ENCODE measurements at regions not wholly inside any gene's neighbourhood (a gene's known extent, or its start where the extent isn't known, plus 50 kb on each side); places are given as distances from the start of the nearest gene placed in this dataset.
"Not testable (repeated sequence)": the region's sequence is repeated elsewhere in the genome, so short reads cannot be mapped to it uniquely, and the experiment has no call there.

GRCh38 chr6:14466278-14466677 is 348.7 kb downstream of the CD83 start:
- H3K4me3 Mint-ChIP-seq = no peak overlapping the region
- peaks cover 14 to 34% of the 10 kb centered on the region in 2 donors for H3K4me1 Mint-ChIP-seq
- peaks cover 0 to 25% (median 0%) of the 10 kb centered on the region in 3 donors for H3K36me3 Mint-ChIP-seq
- peaks cover 10 to 16% (median 15%) of the 10 kb centered on the region in 3 donors for H3K27me3 Mint-ChIP-seq (ENCODE audit: low read depth in 3 of 3)
- peaks cover 0 to 4% (median 2%) of the 10 kb centered on the region in 6 donors for H3K9me3 Mint-ChIP-seq
- no peak for DNase-seq
- H3K27ac Mint-ChIP-seq = no peak overlapping the region

DNA sequence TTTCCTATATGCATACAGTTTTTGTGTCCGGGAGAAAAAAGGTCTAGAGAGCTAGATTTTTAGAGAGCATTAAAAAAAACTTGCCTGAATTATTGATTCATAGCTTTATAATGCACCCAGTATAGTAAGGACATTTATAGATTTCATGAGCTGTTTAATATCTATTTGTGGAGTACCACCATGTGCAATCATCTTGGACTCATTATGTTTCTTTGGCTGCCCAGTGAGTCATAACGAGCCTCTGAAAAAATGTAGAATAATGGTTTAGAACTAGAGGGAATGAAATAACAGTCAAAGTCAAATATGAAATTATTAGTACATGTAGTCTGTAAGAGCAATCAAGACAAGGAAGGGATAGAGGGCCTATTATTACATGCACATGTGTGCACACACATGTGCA is 350.0 kb downstream of the CD83 start:
- Mint-ChIP-seq H3K27me3 (ENCODE audit: low read depth in 3 of 3) (peaks cover 9 to 16% (median 10%) of the 10 kb centered on the region in 3 donors), H3K9me3 (peaks cover 0 to 4% (median 2%) of the 10 kb centered on the region in 6 donors)

DNA sequence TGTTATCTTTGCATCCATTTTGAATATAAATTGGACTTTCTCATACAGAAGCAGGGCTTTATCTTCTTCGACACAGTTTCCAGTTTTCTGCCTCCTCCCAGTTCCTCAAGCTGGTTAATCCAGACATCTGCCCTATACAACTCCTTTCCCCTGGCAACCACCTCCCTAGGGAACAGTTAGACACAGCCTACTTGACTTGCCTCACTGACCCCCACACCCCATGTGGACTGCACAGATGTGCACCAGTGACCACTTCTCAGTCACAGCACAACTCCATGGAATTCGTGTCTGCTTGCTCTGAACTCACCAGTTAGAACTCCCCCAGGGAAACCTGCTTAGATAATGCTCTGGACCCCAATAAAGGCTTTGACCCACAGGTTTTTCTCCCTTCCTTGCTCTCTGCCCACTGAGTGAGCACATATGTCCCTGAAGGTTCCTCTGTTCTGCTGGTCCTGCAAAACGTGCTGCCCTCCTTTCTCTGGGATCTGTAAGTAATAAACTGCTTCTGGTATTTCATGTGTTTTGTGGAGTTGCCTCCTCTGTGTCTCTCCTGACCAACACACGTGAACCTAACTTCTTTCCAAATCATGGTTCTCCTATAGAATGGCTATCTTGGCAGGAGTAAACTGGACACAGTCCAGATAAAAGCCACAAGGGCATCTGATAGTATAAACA is 351.2 kb downstream of the CD83 start:
- H3K4me1 Mint-ChIP-seq = peaks cover 3 to 17% of the 10 kb centered on the region in 2 donors
- H3K4me3 Mint-ChIP-seq = no peak overlapping the region
- H3K27me3 Mint-ChIP-seq (ENCODE audit: low read depth in 3 of 3) = peaks cover 7 to 15% (median 8%) of the 10 kb centered on the region in 3 donors
- peaks cover 0 to 21% (median 0%) of the 10 kb centered on the region in 3 donors for H3K36me3 Mint-ChIP-seq
- H3K27ac Mint-ChIP-seq = no peak overlapping the region
- peaks cover 0 to 4% (median 2%) of the 10 kb centered on the region in 6 donors for H3K9me3 Mint-ChIP-seq
- no peak for DNase-seq

More for the DNA sequence above, 350.0 kb downstream of the CD83 start:
- Mint-ChIP-seq H3K4me3 (no peak overlapping the region), H3K27ac (no peak overlapping the region), H3K4me1 (peaks cover 12 to 27% of the 10 kb centered on the region in 2 donors), H3K36me3 (peaks cover 0 to 22% (median 0%) of the 10 kb centered on the region in 3 donors)
- DNase-seq = no peak

DNA sequence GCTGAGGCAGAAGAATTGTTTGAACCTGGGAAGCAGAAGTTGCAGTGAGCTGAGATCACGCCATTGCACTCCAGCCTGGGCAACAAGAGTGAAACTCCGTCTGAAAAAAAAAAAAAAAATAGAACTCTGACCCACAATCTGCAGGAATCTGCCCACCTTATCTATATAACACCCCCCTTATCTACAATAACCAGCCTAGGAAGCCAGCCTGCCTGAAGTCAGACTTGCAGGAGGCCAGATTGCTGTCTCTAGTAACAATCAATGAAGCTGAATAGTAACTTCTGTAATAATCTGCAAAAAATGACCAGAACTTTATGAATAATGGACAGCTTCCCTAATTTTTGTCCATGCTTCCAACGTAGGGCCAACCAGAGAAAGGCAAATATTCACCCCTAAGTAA is 352.5 kb downstream of the CD83 start:
- Mint-ChIP-seq H3K4me1 (peaks cover 0 to 4% of the 10 kb centered on the region in 2 donors), H3K36me3 (peaks cover 0 to 20% (median 0%) of the 10 kb centered on the region in 3 donors), H3K27me3 (ENCODE audit: low read depth in 3 of 3) (peaks cover 5 to 10% (median 7%) of the 10 kb centered on the region in 3 donors), H3K27ac (no peak overlapping the region), H3K4me3 (no peak overlapping the region), H3K9me3 (peaks cover 0 to 4% (median 2%) of the 10 kb centered on the region in 6 donors)
- no peak for DNase-seq

- H3K27ac Mint-ChIP-seq = no peak overlapping the region
- peaks cover 0 to 14% (median 0%) of the 10 kb centered on the region in 3 donors for H3K36me3 Mint-ChIP-seq
- H3K4me1 Mint-ChIP-seq = no peaks in the 10 kb centered on the region
- peaks cover 0 to 4% (median 0%) of the 10 kb centered on the region in 6 donors for H3K9me3 Mint-ChIP-seq
- no peak overlapping the region for H3K4me3 Mint-ChIP-seq
- peaks cover 3 to 10% (median 7%) of the 10 kb centered on the region in 3 donors for H3K27me3 Mint-ChIP-seq (ENCODE audit: low read depth in 3 of 3)
- no peak for DNase-seq
These were observed 353.1 kb downstream of the CD83 start for GRCh38 chr6:14470671-14471070.

DNA sequence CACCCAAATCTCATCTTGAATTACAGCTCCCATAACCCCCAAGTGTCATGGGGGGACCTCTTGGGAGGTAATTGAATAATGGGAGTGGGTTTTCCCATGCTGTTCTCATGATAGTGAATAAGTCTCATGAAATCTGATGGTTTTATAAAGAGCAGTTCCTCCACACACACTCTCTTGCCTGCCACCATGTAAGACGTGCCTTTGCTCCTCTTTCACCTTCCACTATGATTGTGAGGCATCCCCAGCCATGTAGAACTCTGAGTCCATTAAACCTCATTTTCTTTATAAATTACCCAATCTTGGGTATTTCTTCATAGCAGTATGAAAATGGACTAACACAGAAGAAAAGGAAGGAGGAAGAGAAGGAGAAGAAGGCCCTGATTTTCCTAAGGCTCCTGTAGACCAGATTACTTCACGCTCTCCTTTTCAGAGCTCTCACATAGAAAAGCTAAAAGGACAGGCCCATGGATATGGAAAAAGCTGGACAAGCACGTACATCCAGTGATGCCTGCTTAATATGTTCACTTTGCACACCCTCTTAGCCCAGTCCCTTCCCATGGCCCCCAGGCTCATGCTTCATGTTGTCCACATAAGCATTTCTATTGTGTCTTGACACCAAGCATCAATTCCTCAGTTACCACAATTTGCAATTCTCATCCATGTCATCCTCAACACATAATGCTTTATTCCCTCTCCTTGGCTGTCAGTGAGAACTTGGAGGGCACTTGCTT is 354.8 kb downstream of the CD83 start:
- H3K4me3 Mint-ChIP-seq = no peak overlapping the region
- H3K27ac Mint-ChIP-seq = no peak overlapping the region
- no peak for DNase-seq
- H3K27me3 Mint-ChIP-seq (ENCODE audit: low read depth in 3 of 3) = peaks cover 3 to 7% (median 6%) of the 10 kb centered on the region in 3 donors
- peaks cover 0 to 14% (median 0%) of the 10 kb centered on the region in 3 donors for H3K36me3 Mint-ChIP-seq
- peaks cover 0 to 4% (median 0%) of the 10 kb centered on the region in 6 donors for H3K9me3 Mint-ChIP-seq
- no peaks in the 10 kb centered on the region for H3K4me1 Mint-ChIP-seq

DNA sequence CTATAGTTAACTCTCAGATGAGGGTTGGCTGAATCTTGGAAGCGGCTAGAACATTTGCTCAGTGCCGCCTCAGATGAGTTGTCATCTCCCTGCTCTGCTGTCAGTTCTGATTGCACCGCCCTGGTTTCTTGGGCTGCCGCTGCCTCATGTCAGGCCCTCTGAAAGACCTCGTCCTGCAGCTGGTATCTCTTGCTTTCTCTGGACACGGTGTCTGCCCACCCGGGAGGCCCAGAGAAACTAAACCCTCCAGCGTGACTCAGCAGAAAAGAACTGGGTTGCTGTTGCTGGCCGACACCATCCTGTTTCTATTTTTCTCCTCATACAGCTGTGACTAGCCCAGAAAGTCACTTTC is 355.4 kb downstream of the CD83 start:
- Mint-ChIP-seq H3K4me3 (no peak overlapping the region), H3K9me3 (peaks cover 0 to 4% (median 0%) of the 10 kb centered on the region in 6 donors), H3K36me3 (peaks cover 0 to 11% (median 0%) of the 10 kb centered on the region in 3 donors), H3K4me1 (no peaks in the 10 kb centered on the region), H3K27ac (no peak overlapping the region), H3K27me3 (ENCODE audit: low read depth in 3 of 3) (peaks cover 3 to 6% (median 3%) of the 10 kb centered on the region in 3 donors)
- DNase-seq = no peak

GRCh38 chr6:14474816-14475215 is 357.2 kb downstream of the CD83 start:
- H3K27me3 Mint-ChIP-seq (ENCODE audit: low read depth in 3 of 3) = peaks cover 2 to 3% (median 2%) of the 10 kb centered on the region in 3 donors
- no peak overlapping the region for H3K4me3 Mint-ChIP-seq
- no peak overlapping the region for H3K27ac Mint-ChIP-seq
- no peaks in the 10 kb centered on the region for H3K4me1 Mint-ChIP-seq
- H3K9me3 Mint-ChIP-seq = peaks cover 0 to 2% (median 0%) of the 10 kb centered on the region in 6 donors
- DNase-seq = no peak
- no peaks in the 10 kb centered on the region for H3K36me3 Mint-ChIP-seq

- Mint-ChIP-seq H3K27me3 (ENCODE audit: low read depth in 3 of 3) (peaks cover 0 to 5% (median 2%) of the 10 kb centered on the region in 3 donors), H3K36me3 (no peaks in the 10 kb centered on the region), H3K4me1 (no peaks in the 10 kb centered on the region), H3K9me3 (peaks cover 0 to 2% (median 0%) of the 10 kb centered on the region in 6 donors), H3K27ac (no peak overlapping the region), H3K4me3 (no peak overlapping the region)
- no peak for DNase-seq
These were observed 357.7 kb downstream of the CD83 start for GRCh38 chr6:14475306-14475705.

GRCh38 chr6:14476793-14477531 is 359.4 kb downstream of the CD83 start:
- DNase-seq = no peak
- Mint-ChIP-seq H3K36me3 (peaks cover 0 to 3% (median 0%) of the 10 kb centered on the region in 3 donors), H3K27me3 (ENCODE audit: low read depth in 3 of 3) (peaks cover 0 to 5% (median 2%) of the 10 kb centered on the region in 3 donors)

GRCh38 chr6:14477559-14477958 is 360.0 kb downstream of the CD83 start:
- no peaks in the 10 kb centered on the region for H3K4me1 Mint-ChIP-seq
- no peak overlapping the region for H3K4me3 Mint-ChIP-seq

More at GRCh38 chr6:14476793-14477531, 359.4 kb downstream of the CD83 start:
- H3K9me3 Mint-ChIP-seq = peaks cover 0 to 7% (median 2%) of the 10 kb centered on the region in 6 donors
- no peak overlapping the region for H3K27ac Mint-ChIP-seq
- no peak overlapping the region for H3K4me3 Mint-ChIP-seq
- H3K4me1 Mint-ChIP-seq = no peaks in the 10 kb centered on the region

DNA sequence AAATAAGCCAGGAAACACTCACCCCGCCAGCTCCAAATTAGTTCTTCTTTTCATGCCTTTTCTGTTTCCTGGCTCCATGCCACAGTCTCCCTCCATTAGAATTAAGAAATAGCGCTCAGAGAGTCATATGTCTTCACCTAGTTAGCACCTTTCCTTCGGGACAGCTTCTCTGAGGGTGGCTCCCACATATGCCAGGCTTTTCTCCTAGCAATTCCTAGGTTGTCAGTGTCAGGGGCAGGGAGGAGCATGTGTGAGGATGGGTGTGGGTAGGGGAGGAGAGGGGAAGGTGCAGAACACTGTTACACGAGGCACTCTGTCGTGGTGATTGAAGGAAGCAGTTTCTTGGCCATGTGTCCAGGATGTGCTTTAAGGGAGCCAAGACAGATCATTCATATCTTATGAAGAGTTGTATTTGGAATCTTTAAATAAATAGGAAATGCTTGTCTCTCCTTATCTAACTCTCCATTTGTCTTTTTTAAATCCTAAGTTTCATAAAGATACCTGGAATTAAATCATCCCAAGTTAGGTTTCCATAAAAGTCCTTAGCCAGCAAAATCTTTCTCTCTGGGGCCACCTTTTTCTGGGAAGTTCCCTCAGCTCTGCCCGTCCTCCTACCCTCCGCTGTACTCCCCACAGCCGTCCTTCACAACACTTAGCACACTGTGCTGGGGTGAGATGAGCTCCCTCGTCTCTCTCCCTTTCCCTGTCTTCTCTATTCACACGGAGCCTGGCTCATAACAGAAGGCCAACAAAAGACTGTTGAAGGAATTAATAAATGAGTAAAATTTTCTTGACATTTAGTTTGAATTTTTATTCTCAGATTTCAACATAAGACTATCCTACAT is 361.0 kb downstream of the CD83 start:
- no peak for DNase-seq
- H3K36me3 Mint-ChIP-seq = peaks cover 0 to 3% (median 0%) of the 10 kb centered on the region in 3 donors
- peaks cover 1 to 5% (median 2%) of the 10 kb centered on the region in 3 donors for H3K27me3 Mint-ChIP-seq (ENCODE audit: low read depth in 3 of 3)
- H3K27ac Mint-ChIP-seq = no peak overlapping the region
- no peaks in the 10 kb centered on the region for H3K4me1 Mint-ChIP-seq
- no peak overlapping the region for H3K4me3 Mint-ChIP-seq
- H3K9me3 Mint-ChIP-seq = peaks cover 0 to 7% (median 2%) of the 10 kb centered on the region in 6 donors

More at GRCh38 chr6:14477559-14477958, 360.0 kb downstream of the CD83 start:
- H3K27me3 Mint-ChIP-seq (ENCODE audit: low read depth in 3 of 3) = peaks cover 0 to 5% (median 2%) of the 10 kb centered on the region in 3 donors
- H3K9me3 Mint-ChIP-seq = peaks cover 0 to 7% (median 2%) of the 10 kb centered on the region in 6 donors
- DNase-seq = no peak
- H3K36me3 Mint-ChIP-seq = peaks cover 0 to 3% (median 0%) of the 10 kb centered on the region in 3 donors
- no peak overlapping the region for H3K27ac Mint-ChIP-seq

DNA sequence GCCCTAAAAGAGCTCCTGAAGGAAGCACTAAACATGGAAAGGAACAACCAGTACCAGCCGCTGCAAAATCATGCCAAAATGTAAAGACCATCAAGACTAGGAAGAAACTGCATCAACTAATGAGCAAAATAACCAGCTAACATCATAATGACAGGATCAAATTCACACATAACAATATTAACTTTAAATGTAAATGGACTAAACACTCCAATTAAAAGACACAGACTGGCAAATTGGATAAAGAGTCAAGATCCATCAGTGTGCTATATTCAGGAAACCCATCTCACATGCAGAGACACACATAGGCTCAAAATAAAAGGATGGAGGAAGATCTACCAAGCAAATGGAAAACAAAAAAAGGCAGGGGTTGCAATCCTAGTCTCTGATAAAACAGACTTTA is 364.4 kb downstream of the CD83 start:
- not testable (repeated sequence) for H3K4me3 Mint-ChIP-seq; H3K27me3 Mint-ChIP-seq (ENCODE audit: low read depth in 3 of 3); H3K9me3 Mint-ChIP-seq; DNase-seq; H3K4me1 Mint-ChIP-seq; H3K27ac Mint-ChIP-seq; H3K36me3 Mint-ChIP-seq

Measured in immature natural killer cell (primary cell).